ENCODE measurements at regions not wholly inside any gene's neighbourhood (a gene's known extent, or its start where the extent isn't known, plus 50 kb on each side); places are given as distances from the start of the nearest gene placed in this dataset.
"Not testable (repeated sequence)": the region's sequence is repeated elsewhere in the genome, so short reads cannot be mapped to it uniquely, and the experiment has no call there.

GRCh38 chr7:145464287-145464686 is 628.4 kb upstream of the TPK1 start:
- no peak for DNase-seq (ENCODE audit: low read depth)

- DNase-seq (ENCODE audit: low read depth) = no peak
Measured at GRCh38 chr7:145462463-145462862, 626.6 kb upstream of the TPK1 start.

- no peak for DNase-seq (ENCODE audit: low read depth)
Measured at GRCh38 chr7:145434811-145435210, 599.0 kb upstream of the TPK1 start.

GRCh38 chr7:145431834-145432233 is 596.0 kb upstream of the TPK1 start:
- no peak for DNase-seq (ENCODE audit: low read depth)

- DNase-seq (ENCODE audit: low read depth) = not testable (repeated sequence)
Measured at GRCh38 chr7:145418481-145418880, 582.6 kb upstream of the TPK1 start.

GRCh38 chr7:145411066-145411465 is 575.2 kb upstream of the TPK1 start:
- DNase-seq (ENCODE audit: low read depth) = no peak

GRCh38 chr7:145398758-145399157 is 562.9 kb upstream of the TPK1 start:
- peak; percentile 2 for DNase-seq (ENCODE audit: low read depth)

- no peak for DNase-seq (ENCODE audit: low read depth)
Measured at GRCh38 chr7:145394126-145394525, 558.3 kb upstream of the TPK1 start.

- DNase-seq (ENCODE audit: low read depth) = no peak
Measured at GRCh38 chr7:145382762-145383161, 546.9 kb upstream of the TPK1 start.

- DNase-seq (ENCODE audit: low read depth) = no peak
Measured at GRCh38 chr7:145378197-145378596, 542.3 kb upstream of the TPK1 start.

GRCh38 chr7:145360511-145361100 is 524.8 kb upstream of the TPK1 start:
- no peak for DNase-seq (ENCODE audit: low read depth)

- no peak for DNase-seq (ENCODE audit: low read depth)
Measured at GRCh38 chr7:145350334-145350733, 514.5 kb upstream of the TPK1 start.

GRCh38 chr7:145349452-145349851 is 513.6 kb upstream of the TPK1 start:
- DNase-seq (ENCODE audit: low read depth) = not testable (repeated sequence)

- DNase-seq (ENCODE audit: low read depth) = no peak
Measured at GRCh38 chr7:145347271-145347670, 511.4 kb upstream of the TPK1 start.

GRCh38 chr7:145339319-145339718 is 503.5 kb upstream of the TPK1 start:
- DNase-seq (ENCODE audit: low read depth) = no peak

- no peak for DNase-seq (ENCODE audit: low read depth)
Measured at GRCh38 chr7:145331522-145331921, 495.7 kb upstream of the TPK1 start.

- DNase-seq (ENCODE audit: low read depth) = no peak
Measured at GRCh38 chr7:145331076-145331475, 495.2 kb upstream of the TPK1 start.

GRCh38 chr7:145327646-145328045 is 491.8 kb upstream of the TPK1 start:
- no peak for DNase-seq (ENCODE audit: low read depth)

- no peak for DNase-seq (ENCODE audit: low read depth)
Measured at GRCh38 chr7:145324081-145324480, 488.2 kb upstream of the TPK1 start.

- DNase-seq (ENCODE audit: low read depth) = no peak
Measured at GRCh38 chr7:145313551-145313950, 477.7 kb upstream of the TPK1 start.

- DNase-seq (ENCODE audit: low read depth) = no peak
Measured at GRCh38 chr7:145293754-145294153, 457.9 kb upstream of the TPK1 start.

GRCh38 chr7:145293228-145293701 is 457.4 kb upstream of the TPK1 start:
- DNase-seq (ENCODE audit: low read depth) = peak; percentile 25

GRCh38 chr7:145289384-145289783 is 453.5 kb upstream of the TPK1 start:
- no peak for DNase-seq (ENCODE audit: low read depth)

- DNase-seq (ENCODE audit: low read depth) = no peak
Measured at GRCh38 chr7:145276118-145276517, 440.3 kb upstream of the TPK1 start.

Measured in forelimb muscle (tissue), 1 donor.